Muscle layer of duodenum (tissue), 2 donors: ENCODE measurements at regions not wholly inside any gene's neighbourhood (a gene's known extent, or its start where the extent isn't known, plus 50 kb on each side); places are given as distances from the start of the nearest gene placed in this dataset.

Source experiments
- H3K27ac ChIP-seq: one replicate; pipeline ENCODE4 v1.7.0; 2013; ENCODE audit warnings: mild to moderate bottlenecking, low read length
- H3K27me3 ChIP-seq: one replicate; pipeline ENCODE4 v1.7.0; 2013; ENCODE audit warnings: low read depth, mild to moderate bottlenecking, control low read depth, low read length
- H3K36me3 ChIP-seq, 2 donors: one replicate each; pipeline ENCODE4 v1.7.0; 2013; ENCODE audit warnings: low read length in 2 of 2, control low read depth in 1 of 2, mild to moderate bottlenecking in 1 of 2; ENCODE audit not compliant: insufficient read depth in 2 of 2, control insufficient read depth in 1 of 2
- H3K4me1 ChIP-seq, 2 donors: one replicate each; pipeline ENCODE4 v1.7.0; 2013; ENCODE audit warnings: low read length in 2 of 2, mild to moderate bottlenecking in 2 of 2, control low read depth in 1 of 2, moderate library complexity in 1 of 2; ENCODE audit not compliant: insufficient read depth in 2 of 2, control insufficient read depth in 1 of 2
- H3K4me3 ChIP-seq, 2 donors: one replicate each; pipeline ENCODE4 v1.7.0; 2013; ENCODE audit warnings: low read length in 2 of 2, low read depth in 1 of 2, mild to moderate bottlenecking in 1 of 2
- H3K9me3 ChIP-seq, 2 donors: one replicate each; pipeline ENCODE4 v1.7.0; 2013; ENCODE audit warnings: low read length in 2 of 2, control low read depth in 1 of 2, mild to moderate bottlenecking in 1 of 2; ENCODE audit not compliant: control insufficient read depth in 1 of 2
- donor health status: healthy.

DNA sequence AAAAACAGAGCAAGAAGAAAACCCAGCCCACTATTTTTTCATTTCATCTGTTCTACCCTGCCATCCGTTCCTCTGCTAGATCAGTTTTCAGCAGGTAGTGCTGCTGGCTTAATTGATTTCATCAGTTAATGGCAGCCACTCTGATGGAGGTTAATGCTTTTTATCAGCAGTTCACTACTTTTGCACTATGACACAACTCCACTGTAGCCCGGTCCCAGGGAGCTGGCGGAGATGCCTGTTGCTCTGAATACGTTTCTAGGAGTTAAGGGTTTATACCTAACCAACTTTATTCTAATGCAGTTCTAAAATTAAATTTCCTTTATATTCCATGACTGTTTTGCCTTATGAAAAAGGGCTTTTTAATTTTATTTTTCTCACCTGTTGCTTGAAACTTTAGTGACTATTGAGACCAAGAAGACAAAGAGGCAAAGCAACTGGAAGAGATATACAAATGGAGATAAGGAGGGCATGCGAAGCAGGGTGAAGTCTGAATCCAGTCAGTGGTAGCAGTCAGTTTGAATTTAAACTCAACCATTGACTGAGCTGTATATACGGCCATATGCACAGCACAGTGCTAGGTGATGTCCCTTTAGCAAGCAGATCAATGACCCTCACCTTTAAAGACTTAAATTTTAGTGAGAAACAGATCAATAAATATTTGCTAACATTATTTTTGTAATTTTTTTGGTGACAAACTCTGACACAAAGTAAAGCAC is 477.9 kb downstream of the LMO4 start:
- Histone ChIP-seq H3K36me3 (no peaks in the 10 kb centered on the region), H3K27me3 (no peaks in the 10 kb centered on the region), H3K4me1 (peaks cover 0 to 4% of the 10 kb centered on the region in 2 donors), H3K4me3 (no peak overlapping the region), H3K9me3 (no peaks in the 10 kb centered on the region), H3K27ac (no peak overlapping the region)

DNA sequence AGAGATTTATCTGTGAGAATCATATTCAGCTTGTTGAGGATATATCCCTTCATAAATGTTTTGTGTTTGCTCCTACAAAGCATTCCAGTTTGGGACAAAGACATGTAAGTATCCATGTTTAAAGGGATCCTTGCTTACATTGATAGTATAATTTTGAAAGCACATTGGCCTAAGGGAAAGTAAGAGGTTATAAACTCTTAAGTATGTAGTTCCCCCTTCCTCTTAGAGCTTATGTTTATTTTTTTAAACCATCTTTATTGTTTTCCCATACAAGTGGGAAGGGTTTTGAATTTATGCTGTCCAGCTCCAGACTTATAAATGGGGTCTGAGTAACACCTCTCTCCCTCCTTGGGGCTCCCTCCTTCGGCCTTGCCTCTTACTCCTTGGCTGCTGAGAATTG is 481.5 kb downstream of the LMO4 start:
- H3K4me1 ChIP-seq: peaks cover 0 to 4% of the 10 kb centered on the region in 2 donors
- H3K27ac ChIP-seq: no peak overlapping the region
- H3K4me3 ChIP-seq: no peak overlapping the region
- no peaks in the 10 kb centered on the region for H3K36me3 ChIP-seq
- H3K27me3 ChIP-seq: no peaks in the 10 kb centered on the region
- H3K9me3 ChIP-seq: no peaks in the 10 kb centered on the region

GRCh38 chr1:87812871-87813577 is 484.3 kb downstream of the LMO4 start:
- H3K4me1 ChIP-seq: no peaks in the 10 kb centered on the region
- no peaks in the 10 kb centered on the region for H3K27me3 ChIP-seq
- no peaks in the 10 kb centered on the region for H3K36me3 ChIP-seq
- H3K4me3 ChIP-seq: no peak overlapping the region
- H3K27ac ChIP-seq: no peak overlapping the region
- no peaks in the 10 kb centered on the region for H3K9me3 ChIP-seq

- H3K9me3 ChIP-seq: no peaks in the 10 kb centered on the region
- no peak overlapping the region for H3K27ac ChIP-seq
- H3K27me3 ChIP-seq: no peaks in the 10 kb centered on the region
- no peaks in the 10 kb centered on the region for H3K4me1 ChIP-seq
- no peak overlapping the region for H3K4me3 ChIP-seq
- no peaks in the 10 kb centered on the region for H3K36me3 ChIP-seq
These were observed 485.9 kb downstream of the LMO4 start for GRCh38 chr1:87814573-87814972.

DNA sequence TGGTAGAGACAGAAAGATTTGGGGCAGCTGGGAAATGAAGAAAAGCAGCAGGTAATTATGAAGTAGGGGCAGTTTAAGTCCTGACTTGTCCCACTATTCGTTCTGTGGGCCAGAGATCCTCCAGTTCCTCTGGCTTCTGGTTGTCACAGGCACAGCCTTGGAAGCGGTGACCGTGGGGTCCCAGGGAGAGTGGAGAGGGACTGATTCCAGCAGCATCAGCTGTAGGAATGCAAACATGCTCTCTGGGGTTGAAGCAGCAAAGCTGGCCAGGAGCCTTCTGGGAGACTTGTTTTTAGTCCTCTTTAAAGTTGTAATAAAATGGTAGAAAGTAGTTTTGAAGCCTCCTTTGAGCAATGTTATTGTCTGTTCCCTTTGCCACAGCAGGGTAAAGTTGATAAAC is 488.0 kb downstream of the LMO4 start:
- no peaks in the 10 kb centered on the region for H3K9me3 ChIP-seq
- H3K36me3 ChIP-seq: no peaks in the 10 kb centered on the region
- H3K4me3 ChIP-seq: no peak overlapping the region
- H3K4me1 ChIP-seq: no peaks in the 10 kb centered on the region
- no peaks in the 10 kb centered on the region for H3K27me3 ChIP-seq
- no peak overlapping the region for H3K27ac ChIP-seq

- Histone ChIP-seq H3K27me3 (no peaks in the 10 kb centered on the region), H3K4me1 (no peaks in the 10 kb centered on the region), H3K27ac (no peak overlapping the region), H3K4me3 (no peak overlapping the region), H3K36me3 (no peaks in the 10 kb centered on the region), H3K9me3 (no peaks in the 10 kb centered on the region)
These were observed 492.1 kb downstream of the LMO4 start for GRCh38 chr1:87820668-87821334.

GRCh38 chr1:87821335-87821697 is 492.6 kb downstream of the LMO4 start:
- Histone ChIP-seq H3K27ac (no peak overlapping the region), H3K27me3 (no peaks in the 10 kb centered on the region), H3K36me3 (no peaks in the 10 kb centered on the region), H3K4me3 (no peak overlapping the region), H3K9me3 (no peaks in the 10 kb centered on the region), H3K4me1 (no peaks in the 10 kb centered on the region)

- Histone ChIP-seq H3K27ac (no peak overlapping the region), H3K4me3 (peak overlapping the region; percentile 24 to 31), H3K36me3 (no peaks in the 10 kb centered on the region), H3K9me3 (no peaks in the 10 kb centered on the region), H3K4me1 (no peaks in the 10 kb centered on the region), H3K27me3 (no peaks in the 10 kb centered on the region)
These were observed 498.1 kb downstream of the LMO4 start for GRCh38 chr1:87826681-87827251.

- Histone ChIP-seq H3K9me3 (no peaks in the 10 kb centered on the region), H3K27me3 (no peaks in the 10 kb centered on the region), H3K4me1 (no peaks in the 10 kb centered on the region), H3K4me3 (no peak overlapping the region), H3K27ac (no peak overlapping the region), H3K36me3 (no peaks in the 10 kb centered on the region)
These were observed 500.7 kb downstream of the LMO4 start for GRCh38 chr1:87829360-87829759.

GRCh38 chr1:87830432-87830978 is 501.8 kb downstream of the LMO4 start:
- Histone ChIP-seq H3K4me1 (no peaks in the 10 kb centered on the region), H3K27me3 (no peaks in the 10 kb centered on the region), H3K9me3 (no peaks in the 10 kb centered on the region), H3K27ac (no peak overlapping the region), H3K36me3 (no peaks in the 10 kb centered on the region), H3K4me3 (no peak overlapping the region)

DNA sequence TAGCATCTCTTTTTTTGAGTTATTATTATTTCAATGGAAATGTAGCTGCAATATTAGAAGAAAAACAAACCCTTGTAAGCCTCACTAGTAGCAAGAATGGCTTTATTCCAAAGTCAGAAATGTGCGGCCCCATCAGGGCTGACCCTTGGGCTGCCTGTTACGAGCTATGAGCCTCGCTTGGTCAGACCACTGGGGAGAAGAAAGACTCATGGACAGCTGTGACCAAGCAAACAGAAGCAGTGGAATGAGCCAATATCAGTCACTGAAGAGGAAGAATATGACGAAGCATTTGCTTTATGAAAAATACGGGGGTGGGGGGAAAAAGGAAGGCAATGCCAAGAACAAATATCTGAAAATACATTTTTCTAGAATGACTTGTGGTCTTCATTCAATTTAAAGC is 504.5 kb downstream of the LMO4 start:
- Histone ChIP-seq H3K4me1 (no peaks in the 10 kb centered on the region), H3K27ac (no peak overlapping the region), H3K36me3 (no peaks in the 10 kb centered on the region), H3K4me3 (no peak overlapping the region), H3K27me3 (no peaks in the 10 kb centered on the region), H3K9me3 (no peaks in the 10 kb centered on the region)
